ENCODE measurements at regions not wholly inside any gene's neighbourhood (a gene's known extent, or its start where the extent isn't known, plus 50 kb on each side); places are given as distances from the start of the nearest gene placed in this dataset.

DNA sequence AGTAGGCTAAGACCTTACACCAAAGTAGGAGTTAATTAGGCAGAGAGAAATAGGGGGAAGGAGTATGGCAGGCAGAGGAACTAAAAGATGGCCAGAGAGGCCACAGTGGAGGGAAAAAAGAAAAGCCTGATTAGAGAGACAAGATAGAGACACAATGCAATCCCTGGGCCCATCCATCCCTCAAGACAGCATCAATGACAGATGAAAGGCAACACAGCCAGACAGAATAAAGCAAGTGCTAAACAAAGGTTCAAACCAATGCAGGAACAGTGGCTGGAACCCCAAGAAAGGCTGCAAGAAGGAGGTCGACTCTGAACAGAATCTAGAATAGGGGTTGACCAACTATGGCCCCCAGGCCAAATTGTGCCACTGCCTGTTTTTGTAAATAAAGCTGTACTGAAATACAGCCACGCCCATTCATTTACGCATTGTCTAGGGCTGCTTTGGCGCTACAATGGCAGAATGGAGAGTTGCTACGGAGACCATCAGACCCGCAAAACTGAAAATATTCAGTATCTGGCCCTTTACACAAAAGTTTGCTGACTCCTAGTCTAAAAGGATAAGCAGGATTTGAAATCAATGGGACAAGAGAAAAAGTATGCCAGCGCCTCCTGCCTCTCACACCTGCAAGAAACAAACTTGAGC is 473.3 kb upstream of the PSMD7 start:
- DNase-seq = no peak
- Mint-ChIP-seq H3K4me3 (no peak overlapping the region), H3K36me3 (ENCODE audit: low read depth) (no peaks in the 10 kb centered on the region), H3K4me1 (ENCODE audit: low read depth) (no peaks in the 10 kb centered on the region), H3K27ac (no peak overlapping the region), H3K9me3 (peaks cover 11% of the 10 kb centered on the region), H3K27me3 (no peaks in the 10 kb centered on the region)
- POLR2A ChIA-PET = no interaction called here
- CTCF ChIA-PET = no interaction called here
- no peak for ATAC-seq
- intact Hi-C loops (cut with micrococcal nuclease) = no loop called here
- TF ChIP-seq, protein P1, sequence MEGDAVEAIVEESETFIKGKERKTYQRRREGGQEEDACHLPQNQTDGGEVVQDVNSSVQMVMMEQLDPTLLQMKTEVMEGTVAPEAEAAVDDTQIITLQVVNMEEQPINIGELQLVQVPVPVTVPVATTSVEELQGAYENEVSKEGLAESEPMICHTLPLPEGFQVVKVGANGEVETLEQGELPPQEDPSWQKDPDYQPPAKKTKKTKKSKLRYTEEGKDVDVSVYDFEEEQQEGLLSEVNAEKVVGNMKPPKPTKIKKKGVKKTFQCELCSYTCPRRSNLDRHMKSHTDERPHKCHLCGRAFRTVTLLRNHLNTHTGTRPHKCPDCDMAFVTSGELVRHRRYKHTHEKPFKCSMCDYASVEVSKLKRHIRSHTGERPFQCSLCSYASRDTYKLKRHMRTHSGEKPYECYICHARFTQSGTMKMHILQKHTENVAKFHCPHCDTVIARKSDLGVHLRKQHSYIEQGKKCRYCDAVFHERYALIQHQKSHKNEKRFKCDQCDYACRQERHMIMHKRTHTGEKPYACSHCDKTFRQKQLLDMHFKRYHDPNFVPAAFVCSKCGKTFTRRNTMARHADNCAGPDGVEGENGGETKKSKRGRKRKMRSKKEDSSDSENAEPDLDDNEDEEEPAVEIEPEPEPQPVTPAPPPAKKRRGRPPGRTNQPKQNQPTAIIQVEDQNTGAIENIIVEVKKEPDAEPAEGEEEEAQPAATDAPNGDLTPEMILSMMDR (IDR thresholded peaks at IDR 0.05) = no peak

DNA sequence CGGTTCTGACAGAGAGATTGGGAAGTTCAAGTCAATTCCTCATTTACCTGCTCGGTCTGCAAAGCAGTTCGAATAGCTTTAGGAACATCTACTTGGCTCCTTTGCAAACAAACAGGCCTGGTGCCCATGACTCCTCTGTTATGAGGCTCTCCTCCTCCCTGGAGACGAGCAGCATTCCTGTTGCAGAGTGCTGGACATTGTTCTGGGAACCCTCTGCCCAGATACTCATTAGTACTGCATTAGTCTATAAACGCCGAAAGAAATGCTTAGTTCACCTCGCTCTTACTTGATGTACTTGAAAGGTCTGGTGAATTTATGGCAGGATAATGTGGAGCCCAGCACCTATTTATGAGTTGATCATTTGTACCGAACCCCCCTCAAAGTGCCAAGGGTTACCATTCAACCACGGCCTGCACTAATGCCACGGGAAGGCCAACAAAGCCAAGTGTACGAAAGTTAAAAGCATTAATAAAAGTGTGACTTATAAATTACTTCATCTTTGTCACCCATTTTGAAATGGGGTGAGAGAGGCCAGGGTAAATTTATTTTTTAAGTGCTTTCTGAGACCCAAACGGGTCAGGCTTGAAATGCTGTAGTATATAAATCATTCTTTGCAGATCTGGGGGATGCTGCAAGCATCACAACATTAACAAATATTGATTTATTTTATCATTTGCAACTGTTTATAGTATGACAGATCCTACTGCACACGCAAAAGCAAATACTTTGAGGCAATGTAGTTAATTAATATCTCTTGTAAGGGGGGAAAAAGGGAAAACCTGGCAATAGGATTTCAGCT is 478.9 kb upstream of the PSMD7 start:
- Mint-ChIP-seq H3K27ac (no peak overlapping the region), H3K4me1 (ENCODE audit: low read depth) (no peaks in the 10 kb centered on the region), H3K36me3 (ENCODE audit: low read depth) (no peaks in the 10 kb centered on the region), H3K27me3 (no peaks in the 10 kb centered on the region), H3K9me3 (peaks cover 3% of the 10 kb centered on the region), H3K4me3 (no peak overlapping the region)
- ATAC-seq = no peak
- TF ChIP-seq, protein P1 (IDR thresholded peaks at IDR 0.05) = no peak
- ChIA-PET CTCF (no interaction called here), POLR2A (no interaction called here)
- intact Hi-C loops (cut with micrococcal nuclease) = no loop called here
- no peak for DNase-seq

DNA sequence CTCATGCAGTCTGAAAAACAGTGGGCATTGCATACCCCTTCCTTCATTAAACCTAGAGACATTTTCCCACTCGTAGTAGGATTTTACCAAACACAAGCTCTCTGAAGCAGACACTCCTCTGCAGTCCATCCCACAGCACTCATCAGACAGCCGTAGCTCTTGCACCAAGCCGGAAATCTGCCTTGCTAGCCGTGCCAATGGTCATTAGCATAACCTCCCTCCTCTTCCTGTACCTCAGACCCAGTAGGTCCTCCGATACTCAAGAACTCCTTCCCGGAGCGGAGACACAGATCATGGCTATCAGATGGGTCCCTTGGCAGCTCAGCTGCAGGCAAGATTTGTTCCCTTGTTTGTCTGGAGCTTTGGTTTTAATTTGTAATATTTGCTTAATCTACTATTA is 483.1 kb upstream of the PSMD7 start:
- CTCF ChIA-PET = no interaction called here
- DNase-seq (no peak), ATAC-seq (no peak)
- Mint-ChIP-seq H3K36me3 (ENCODE audit: low read depth) (no peaks in the 10 kb centered on the region), H3K27ac (no peak overlapping the region), H3K4me1 (ENCODE audit: low read depth) (no peaks in the 10 kb centered on the region), H3K9me3 (no peaks in the 10 kb centered on the region), H3K4me3 (no peak overlapping the region), H3K27me3 (no peaks in the 10 kb centered on the region)
- POLR2A ChIA-PET = no interaction called here
- TF ChIP-seq, protein P1 (IDR thresholded peaks at IDR 0.05) = no peak
- intact Hi-C loops (cut with micrococcal nuclease) = no loop called here

DNA sequence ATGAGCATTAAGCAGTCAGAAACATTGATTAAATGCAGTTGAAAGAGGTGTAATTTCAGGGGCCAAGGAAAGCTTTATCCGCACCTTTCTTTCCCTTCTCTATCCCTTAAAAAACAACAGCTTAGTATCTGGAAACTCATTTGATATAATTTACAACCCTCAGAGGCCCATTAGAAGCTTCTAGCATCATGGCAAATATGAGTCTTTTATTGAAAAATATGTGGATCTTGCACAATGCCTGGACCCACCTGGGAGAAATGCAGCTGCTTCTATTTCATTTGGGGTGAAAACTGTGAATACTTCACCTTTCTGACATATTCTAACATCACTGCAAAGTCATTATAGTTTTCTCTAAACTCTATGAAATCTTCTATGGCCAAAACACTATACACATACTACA is 492.2 kb upstream of the PSMD7 start:
- TF ChIP-seq, protein P1 (IDR thresholded peaks at IDR 0.05) = no peak
- intact Hi-C loops (cut with micrococcal nuclease) = no loop called here
- Mint-ChIP-seq H3K27me3 (no peaks in the 10 kb centered on the region), H3K9me3 (no peaks in the 10 kb centered on the region), H3K4me3 (no peak overlapping the region), H3K4me1 (ENCODE audit: low read depth) (no peaks in the 10 kb centered on the region), H3K27ac (no peak overlapping the region), H3K36me3 (ENCODE audit: low read depth) (no peaks in the 10 kb centered on the region)
- CTCF ChIA-PET = no interaction called here
- no peak for DNase-seq
- ATAC-seq = no peak
- POLR2A ChIA-PET = no interaction called here

DNA sequence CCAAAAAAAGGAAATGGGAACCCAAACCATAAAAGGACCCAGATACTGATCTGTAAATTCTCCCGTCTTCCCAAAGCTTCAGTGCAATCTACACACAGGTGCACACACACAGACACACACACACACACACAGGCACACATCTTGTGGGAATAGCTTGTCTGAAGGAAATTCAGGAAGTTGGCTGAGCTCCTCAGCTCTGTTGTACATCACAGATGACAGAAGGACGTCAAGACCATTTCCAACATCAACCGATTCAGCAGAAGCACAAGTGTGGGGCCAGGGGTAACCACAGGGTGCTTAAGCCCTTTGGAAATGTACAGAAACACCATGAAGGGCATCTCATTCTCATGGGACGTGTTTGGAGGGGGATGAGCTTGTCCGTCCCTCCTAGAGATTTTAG is 498.1 kb upstream of the PSMD7 start:
- H3K4me1 Mint-ChIP-seq (ENCODE audit: low read depth) = no peaks in the 10 kb centered on the region
- H3K36me3 Mint-ChIP-seq (ENCODE audit: low read depth) = no peaks in the 10 kb centered on the region
- CTCF ChIA-PET = no interaction called here
- POLR2A ChIA-PET = no interaction called here
- no peak overlapping the region for H3K27ac Mint-ChIP-seq
- H3K4me3 Mint-ChIP-seq = no peak overlapping the region
- TF ChIP-seq, protein P1 (IDR thresholded peaks at IDR 0.05) = no peak
- no peaks in the 10 kb centered on the region for H3K9me3 Mint-ChIP-seq
- no peak for ATAC-seq
- intact Hi-C loops (cut with micrococcal nuclease) = no loop called here
- DNase-seq = no peak
- no peaks in the 10 kb centered on the region for H3K27me3 Mint-ChIP-seq
